KMS-11 (cell line): ENCODE measurements at regions not wholly inside any gene's neighbourhood (a gene's known extent, or its start where the extent isn't known, plus 50 kb on each side); places are given as distances from the start of the nearest gene placed in this dataset.

Source experiments
- H2AFZ ChIP-seq: fragments of 200-600 bp; sonication (generic); 2 replicates; pipeline ENCODE4 v1.6.1; 2016; ENCODE audit warnings: antibody characterized with exemption, mixed run types, low read depth
- H3K27ac ChIP-seq: fragments of 200-600 bp; sonication (generic); 2 replicates; pipeline ENCODE4 v1.6.1; 2016; ENCODE audit warnings: mild to moderate bottlenecking, mixed run types
- H3K27me3 ChIP-seq: fragments of 200-600 bp; sonication (generic); 2 replicates; pipeline ENCODE4 v1.6.1; 2017; ENCODE audit warnings: mild to moderate bottlenecking, low read depth, mixed run types, moderate library complexity; ENCODE audit not compliant: insufficient read depth
- H3K36me3 ChIP-seq: fragments of 200-600 bp; sonication (generic); 2 replicates; pipeline ENCODE4 v1.6.1; 2017; ENCODE audit warnings: mild to moderate bottlenecking, mixed run types; ENCODE audit not compliant: insufficient read depth
- H3K4me1 ChIP-seq: fragments of 200-600 bp; sonication (generic); 2 replicates; pipeline ENCODE4 v1.6.1; 2016; ENCODE audit warnings: mild to moderate bottlenecking, low read depth, mixed run types; ENCODE audit not compliant: poor library complexity, severe bottlenecking
- H3K4me2 ChIP-seq: fragments of 200-600 bp; sonication (generic); 2 replicates; pipeline ENCODE4 v1.7.0; 2016; ENCODE audit warnings: mild to moderate bottlenecking, mixed run types
- H3K4me3 ChIP-seq: fragments of 200-600 bp; sonication (generic); IDR thresholded peaks from 2 replicates; pipeline ENCODE4 v1.6.1; 2017; ENCODE audit warnings: low read depth, low read length, mixed read lengths; ENCODE audit not compliant: insufficient read depth
- H3K79me2 ChIP-seq: fragments of 200-600 bp; sonication (generic); 2 replicates; pipeline ENCODE4 v1.6.1; 2016; ENCODE audit warnings: low read depth, mixed run types; ENCODE audit not compliant: insufficient read depth
- H3K9ac ChIP-seq: fragments of 200-600 bp; sonication (generic); 2 replicates; pipeline ENCODE4 v1.6.1; 2016; ENCODE audit warnings: mild to moderate bottlenecking, mixed run types
- H4K20me1 ChIP-seq: fragments of 200-600 bp; sonication (generic); 2 replicates; pipeline ENCODE4 v1.6.1; 2016; ENCODE audit warnings: mild to moderate bottlenecking, mixed run types; ENCODE audit not compliant: insufficient read depth
- CTCF ChIP-seq: fragments of 200-600 bp; sonication (generic); conservative IDR thresholded peaks from 2 replicates; pipeline ENCODE4 v1.6.1; 2017; ENCODE audit warnings: low read depth, mild to moderate bottlenecking, antibody characterized with exemption, low read length, moderate library complexity, mixed read lengths

- no peak overlapping the region for H3K4me3 ChIP-seq
- no peak overlapping the region for H2AFZ ChIP-seq
- TF ChIP-seq CTCF, result no peak
- no peaks in the 10 kb centered on the region for H3K27me3 ChIP-seq
- no peaks in the 10 kb centered on the region for H4K20me1 ChIP-seq
- H3K4me2 ChIP-seq, result no peak overlapping the region
- H3K36me3 ChIP-seq, result no peaks in the 10 kb centered on the region
- no peak overlapping the region for H3K27ac ChIP-seq
- no peaks in the 10 kb centered on the region for H3K79me2 ChIP-seq
- H3K9ac ChIP-seq, result no peak overlapping the region
- no peaks in the 10 kb centered on the region for H3K4me1 ChIP-seq
These were observed 140.3 kb downstream of the NMUR2 start for GRCh38 chr5:152264645-152265254.

- Histone ChIP-seq H3K4me1 (no peaks in the 10 kb centered on the region), H3K27me3 (no peaks in the 10 kb centered on the region), H3K4me2 (no peak overlapping the region), H3K36me3 (no peaks in the 10 kb centered on the region), H3K9ac (no peak overlapping the region), H4K20me1 (no peaks in the 10 kb centered on the region), H3K79me2 (no peaks in the 10 kb centered on the region), H3K27ac (no peak overlapping the region), H2AFZ (no peak overlapping the region), H3K4me3 (no peak overlapping the region)
- TF ChIP-seq CTCF, result no peak
These were observed 142.4 kb downstream of the NMUR2 start for GRCh38 chr5:152262667-152263066.

- Histone ChIP-seq H3K27me3 (no peaks in the 10 kb centered on the region), H3K9ac (no peak overlapping the region), H2AFZ (no peak overlapping the region), H4K20me1 (no peaks in the 10 kb centered on the region), H3K36me3 (no peaks in the 10 kb centered on the region), H3K4me3 (no peak overlapping the region), H3K79me2 (no peaks in the 10 kb centered on the region), H3K4me1 (no peaks in the 10 kb centered on the region), H3K27ac (no peak overlapping the region), H3K4me2 (no peak overlapping the region)
- TF ChIP-seq CTCF, result no peak
These were observed 144.1 kb downstream of the NMUR2 start for GRCh38 chr5:152260940-152261339.

GRCh38 chr5:152259702-152260101 lies 145.4 kb downstream of the NMUR2 start:
- H3K4me3 ChIP-seq, result no peak overlapping the region
- no peaks in the 10 kb centered on the region for H3K27me3 ChIP-seq
- no peaks in the 10 kb centered on the region for H3K79me2 ChIP-seq
- H3K27ac ChIP-seq, result no peak overlapping the region
- no peak overlapping the region for H2AFZ ChIP-seq
- H3K4me2 ChIP-seq, result no peak overlapping the region
- no peak for TF ChIP-seq CTCF
- H3K4me1 ChIP-seq, result no peaks in the 10 kb centered on the region
- no peaks in the 10 kb centered on the region for H4K20me1 ChIP-seq
- no peak overlapping the region for H3K9ac ChIP-seq
- no peaks in the 10 kb centered on the region for H3K36me3 ChIP-seq
